ENCODE measurements at regions not wholly inside any gene's neighbourhood (a gene's known extent, or its start where the extent isn't known, plus 50 kb on each side); places are given as distances from the start of the nearest gene placed in this dataset.
"Not testable (repeated sequence)": the region's sequence is repeated elsewhere in the genome, so short reads cannot be mapped to it uniquely, and the experiment has no call there.

DNA sequence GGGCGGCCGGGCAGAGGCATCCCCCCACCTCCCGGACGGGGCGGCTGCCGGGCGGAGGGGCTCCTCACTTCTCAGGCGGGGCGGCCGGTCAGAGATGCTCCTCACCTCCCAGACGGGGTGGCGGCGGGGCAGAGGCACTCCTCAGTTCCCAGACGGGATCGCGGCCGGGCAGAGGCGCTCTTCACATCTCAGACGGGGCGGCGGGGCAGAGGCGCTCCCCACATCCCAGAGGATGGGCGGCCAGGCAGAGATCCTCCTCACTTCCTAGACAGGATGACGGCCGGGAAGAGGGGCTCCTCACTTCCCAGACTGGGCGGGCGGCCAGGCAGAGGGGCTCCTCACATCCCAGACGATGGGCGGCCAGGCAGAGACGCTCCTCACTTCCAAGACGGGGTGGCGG, 463.2 kb downstream of the SQOR start:
- TF ChIP-seq, protein P1, sequence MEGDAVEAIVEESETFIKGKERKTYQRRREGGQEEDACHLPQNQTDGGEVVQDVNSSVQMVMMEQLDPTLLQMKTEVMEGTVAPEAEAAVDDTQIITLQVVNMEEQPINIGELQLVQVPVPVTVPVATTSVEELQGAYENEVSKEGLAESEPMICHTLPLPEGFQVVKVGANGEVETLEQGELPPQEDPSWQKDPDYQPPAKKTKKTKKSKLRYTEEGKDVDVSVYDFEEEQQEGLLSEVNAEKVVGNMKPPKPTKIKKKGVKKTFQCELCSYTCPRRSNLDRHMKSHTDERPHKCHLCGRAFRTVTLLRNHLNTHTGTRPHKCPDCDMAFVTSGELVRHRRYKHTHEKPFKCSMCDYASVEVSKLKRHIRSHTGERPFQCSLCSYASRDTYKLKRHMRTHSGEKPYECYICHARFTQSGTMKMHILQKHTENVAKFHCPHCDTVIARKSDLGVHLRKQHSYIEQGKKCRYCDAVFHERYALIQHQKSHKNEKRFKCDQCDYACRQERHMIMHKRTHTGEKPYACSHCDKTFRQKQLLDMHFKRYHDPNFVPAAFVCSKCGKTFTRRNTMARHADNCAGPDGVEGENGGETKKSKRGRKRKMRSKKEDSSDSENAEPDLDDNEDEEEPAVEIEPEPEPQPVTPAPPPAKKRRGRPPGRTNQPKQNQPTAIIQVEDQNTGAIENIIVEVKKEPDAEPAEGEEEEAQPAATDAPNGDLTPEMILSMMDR (conservative IDR thresholded peaks at IDR 0.05; ENCODE audit: low read depth, low read length), result not testable (repeated sequence)
- not testable (repeated sequence) for TF ChIP-seq EZH2 (IDR thresholded peaks at IDR 0.05; ENCODE audit: low read length, unreplicated experiment)

Data from PC-3 (cell line).